Lower leg skin (tissue), 3 donors: ENCODE measurements at regions not wholly inside any gene's neighbourhood (a gene's known extent, or its start where the extent isn't known, plus 50 kb on each side); places are given as distances from the start of the nearest gene placed in this dataset.

ENCODE experiments used
- CTCF ChIP-seq, 3 donors: fragments of 450-650 bp; IDR thresholded peaks; one replicate each; pipeline ENCODE4 v1.5.1; 2016; ENCODE audit warnings: antibody characterized with exemption in 3 of 3, mild to moderate bottlenecking in 3 of 3, moderate library complexity in 2 of 3
- POLR2A ChIP-seq, 2 donors: fragments of 450-650 bp; IDR thresholded peaks; one replicate each; pipeline ENCODE4 v1.6.1; 2016 to 2017; ENCODE audit warnings: antibody characterized with exemption in 2 of 2, mild to moderate bottlenecking in 1 of 2, moderate library complexity in 1 of 2

- TF ChIP-seq CTCF (IDR thresholded peaks at IDR 0.05) (no peak), POLR2A (IDR thresholded peaks at IDR 0.05) (no peak)
Observed at GRCh38 chr3:189001559-189001958, 170.2 kb upstream of the TPRG1 start.
